GOT3 (cell line): ENCODE measurements at regions not wholly inside any gene's neighbourhood (a gene's known extent, or its start where the extent isn't known, plus 50 kb on each side); places are given as distances from the start of the nearest gene placed in this dataset.
"Not testable (repeated sequence)": the region's sequence is repeated elsewhere in the genome, so short reads cannot be mapped to it uniquely, and the experiment has no call there.

ENCODE experiments used
- DNase-seq: peaks from one replicate; lab custom pipeline; 2025; ENCODE audit warnings: mixed read lengths; lab: John Stamatoyannopoulos, UW

DNA sequence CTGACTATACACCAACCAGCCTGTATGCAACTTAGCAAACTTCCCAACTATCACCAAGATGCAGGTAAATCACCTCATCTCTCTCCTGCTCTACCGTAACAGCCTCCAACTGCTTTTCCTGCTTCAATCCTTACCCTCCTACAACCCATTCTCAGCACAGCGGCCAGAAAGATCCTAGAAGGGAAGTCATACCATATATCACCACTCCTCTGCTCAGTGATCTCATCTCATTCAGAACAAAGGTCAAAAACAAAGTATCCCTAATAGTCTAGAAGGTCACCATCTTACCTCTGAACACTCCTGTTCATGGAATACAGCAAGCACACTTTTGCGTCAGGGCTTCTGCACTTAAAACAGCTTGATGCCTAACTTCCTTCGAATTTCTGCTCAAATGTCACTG lies 62.2 kb upstream of the RNF38 start:
- no peak for DNase-seq

DNA sequence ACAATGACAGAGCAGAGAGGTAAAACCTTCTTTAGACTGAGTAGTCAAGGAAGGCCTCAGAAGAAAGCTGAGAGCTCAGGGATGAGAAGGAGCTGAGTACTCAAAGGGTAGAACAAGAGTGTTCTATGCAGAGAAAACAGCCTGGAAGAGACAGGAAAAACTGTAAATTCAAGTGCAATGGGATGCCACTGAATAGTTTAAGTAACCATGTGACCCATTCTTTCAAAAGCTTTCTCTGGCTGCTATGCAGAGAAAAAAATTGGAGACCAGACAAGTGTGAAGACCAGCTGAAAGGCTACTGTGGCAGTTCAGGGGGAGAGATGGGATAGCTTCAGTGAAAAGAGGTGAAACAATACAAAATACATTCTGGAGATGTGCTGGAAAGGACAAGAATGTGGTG lies 61.3 kb upstream of the RNF38 start:
- DNase-seq = no peak

DNA sequence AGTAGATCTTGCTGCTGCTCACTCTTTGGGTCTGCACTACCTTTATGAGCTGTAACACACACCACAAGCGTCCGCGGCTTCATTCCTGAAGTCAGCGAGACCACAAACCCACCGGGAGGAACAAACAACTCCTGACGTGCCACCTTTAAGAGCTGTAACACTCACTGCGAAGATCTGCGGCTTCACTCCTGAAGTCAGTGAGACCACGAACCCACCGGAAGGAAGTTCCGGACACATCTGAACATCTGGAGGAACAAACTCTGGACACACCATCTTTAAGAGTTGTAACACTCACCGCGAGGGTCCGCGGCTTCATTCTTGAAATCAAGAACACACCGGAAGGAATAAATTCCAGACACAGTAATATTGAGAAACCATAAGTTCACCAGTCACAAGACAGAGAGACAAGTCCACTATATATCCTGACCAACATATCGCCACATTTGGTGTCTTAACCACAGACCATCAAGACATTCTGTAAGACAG lies 58.4 kb upstream of the RNF38 start:
- not testable (repeated sequence) for DNase-seq

DNA sequence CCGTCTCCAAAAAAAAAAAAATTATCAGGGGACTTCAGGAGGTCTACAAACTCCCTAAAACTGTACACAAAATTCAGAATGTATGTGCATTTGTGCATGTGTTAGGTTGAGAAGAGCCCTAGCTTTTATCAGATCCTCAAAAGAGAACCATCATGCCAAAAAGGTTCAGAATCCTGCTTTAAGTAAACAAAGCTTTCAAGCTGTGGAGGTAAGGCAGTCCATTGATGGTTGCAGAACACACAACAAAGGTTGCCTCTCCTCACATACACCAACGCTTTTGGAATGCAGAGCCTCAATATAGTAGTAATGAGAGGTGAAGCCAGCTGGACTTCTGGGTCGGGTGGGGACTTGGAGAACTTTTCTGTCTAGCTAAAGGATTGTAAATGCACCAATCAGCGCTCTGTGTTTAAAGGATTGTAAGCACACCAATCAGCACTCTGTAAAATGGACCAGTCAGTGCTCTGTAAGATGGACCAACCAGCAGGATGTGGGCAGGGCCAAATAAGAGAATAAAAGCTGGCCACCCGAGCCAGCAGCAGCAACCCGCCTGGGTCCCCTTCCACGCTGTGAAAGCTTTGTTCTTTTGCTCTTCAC lies 57.9 kb upstream of the RNF38 start:
- DNase-seq = no peak

DNA sequence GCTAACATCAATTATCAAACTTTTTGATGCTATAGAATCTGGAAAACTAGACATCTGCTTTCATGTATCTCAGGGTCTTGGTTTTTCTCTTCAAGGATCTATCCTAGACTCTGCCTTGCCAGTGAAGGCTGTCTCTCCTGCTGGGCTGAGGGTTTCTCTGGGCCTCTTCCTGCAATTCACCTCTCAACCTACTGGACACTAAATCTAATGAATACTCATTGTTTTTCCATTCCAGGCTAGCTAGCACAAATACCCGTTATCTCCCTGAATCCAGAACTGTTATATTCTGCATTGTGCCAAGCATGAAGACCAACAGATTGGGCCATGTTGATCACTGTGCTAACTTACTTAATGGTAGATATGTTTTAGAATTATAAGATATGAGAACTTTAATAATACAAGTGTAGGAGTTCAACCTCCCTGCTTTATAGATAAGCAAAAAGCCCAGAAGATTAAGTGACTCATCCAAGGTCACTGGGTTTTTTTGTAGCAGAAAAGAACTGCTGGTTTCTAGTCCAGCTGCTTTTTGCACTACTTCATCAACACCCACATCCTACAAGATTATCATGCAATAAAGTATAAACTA lies 56.5 kb upstream of the RNF38 start:
- DNase-seq = no peak

DNA sequence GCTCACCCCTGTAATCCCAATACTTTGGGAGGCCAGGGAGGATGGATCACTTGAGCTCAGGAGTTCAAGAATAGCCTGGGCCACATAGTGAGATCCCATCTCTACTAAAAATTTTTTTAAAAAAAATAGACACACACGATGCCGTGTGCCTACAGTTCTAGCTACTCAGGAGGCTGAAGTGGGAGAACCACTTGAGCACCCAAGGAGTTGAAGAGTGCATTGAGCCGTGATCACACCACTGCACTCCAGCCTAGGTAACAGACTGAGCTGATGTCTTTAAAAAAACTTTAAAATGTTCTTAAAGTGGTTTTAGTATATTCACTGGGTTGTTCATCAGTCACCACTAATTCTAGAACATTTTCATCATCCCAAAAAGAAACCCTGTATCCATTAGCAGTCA lies 51.9 kb upstream of the RNF38 start:
- no peak for DNase-seq

DNA sequence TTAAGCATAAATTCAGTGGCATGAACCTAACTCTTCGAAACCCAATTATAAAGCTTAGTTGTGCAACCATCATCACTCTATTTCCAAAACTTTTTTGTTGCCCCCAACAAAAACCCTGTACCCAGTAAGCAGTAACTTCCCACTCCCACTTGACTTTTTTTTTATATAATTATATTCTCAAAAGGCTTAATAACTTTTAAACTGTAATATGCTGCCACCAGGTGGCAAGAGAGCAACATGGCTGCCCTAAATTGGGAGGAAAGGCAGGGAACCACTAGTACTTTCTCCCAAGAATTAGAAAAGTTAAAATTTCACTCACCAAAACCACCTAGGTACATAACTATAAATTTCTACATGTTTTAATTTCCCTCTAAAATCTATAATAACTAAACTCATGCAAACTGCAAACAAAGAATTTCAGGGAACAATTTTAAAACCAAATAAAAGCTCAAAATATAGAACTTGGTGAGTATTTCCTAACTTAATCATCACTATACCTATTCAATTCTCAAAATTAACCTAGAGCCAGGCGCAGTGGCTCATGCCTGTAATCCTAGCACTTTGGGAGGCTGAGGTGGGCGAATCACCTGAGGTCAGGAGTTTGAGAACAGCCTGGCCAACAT lies 50.2 kb upstream of the RNF38 start:
- no peak for DNase-seq
